Trophoblast cell (in vitro differentiated cells and primary cell): ENCODE measurements at regions not wholly inside any gene's neighbourhood (a gene's known extent, or its start where the extent isn't known, plus 50 kb on each side); places are given as distances from the start of the nearest gene placed in this dataset.

Experiments used
- DNase-seq, 2 donors: peaks; one replicate each; pipeline ENCODE4 v3.0.0-alpha.2; 2016
- H2AFZ ChIP-seq: 2 replicates; pipeline ENCODE4 v1.6.1; 2013; ENCODE audit warnings: low read length, moderate library complexity, mild to moderate bottlenecking; ENCODE audit not compliant: insufficient read depth, poor library complexity
- H2AK5ac ChIP-seq: 2 replicates; pipeline ENCODE4 v1.6.1; 2013; ENCODE audit warnings: mild to moderate bottlenecking, low read length
- H2BK120ac ChIP-seq: 2 replicates; pipeline ENCODE4 v1.6.1; 2013; ENCODE audit warnings: low read length, mild to moderate bottlenecking, moderate library complexity; ENCODE audit not compliant: insufficient read depth, poor library complexity
- H2BK12ac ChIP-seq: 2 replicates; pipeline ENCODE4 v1.6.1; 2013; ENCODE audit warnings: mild to moderate bottlenecking, low read length, moderate library complexity
- H2BK5ac ChIP-seq: 2 replicates; pipeline ENCODE4 v1.6.1; 2013; ENCODE audit warnings: low read length, low read depth, moderate library complexity, mild to moderate bottlenecking; ENCODE audit not compliant: poor library complexity
- H3K14ac ChIP-seq: 2 replicates; pipeline ENCODE4 v1.6.1; 2013; ENCODE audit warnings: mild to moderate bottlenecking, low read length
- H3K18ac ChIP-seq: 2 replicates; pipeline ENCODE4 v1.6.1; 2013; ENCODE audit warnings: mild to moderate bottlenecking, low read length
- H3K23ac ChIP-seq: 2 replicates; pipeline ENCODE4 v1.6.1; 2013; ENCODE audit warnings: low read length
- H3K27ac ChIP-seq: 2 replicates; pipeline ENCODE4 v1.5.1; 2013; ENCODE audit warnings: low read depth, mild to moderate bottlenecking, inconsistent platforms, low read length, moderate library complexity
- H3K27me3 ChIP-seq: 2 replicates; pipeline ENCODE4 v1.6.1; 2013; ENCODE audit warnings: inconsistent platforms, mild to moderate bottlenecking, low read length, moderate library complexity; ENCODE audit not compliant: insufficient read depth
- H3K36me3 ChIP-seq, 2 experiments: 1 replicate in 1 of 2; 2 replicates in 1 of 2; pipeline ENCODE4 v1.6.1; 2013; ENCODE audit warnings: low read length in 2 of 2, mild to moderate bottlenecking in 2 of 2, moderate library complexity in 1 of 2; ENCODE audit not compliant: insufficient read depth in 2 of 2, control insufficient read depth in 1 of 2
- H3K4ac ChIP-seq: 2 replicates; pipeline ENCODE4 v1.6.1; 2013; ENCODE audit warnings: low read depth, mild to moderate bottlenecking, low read length, moderate library complexity
- H3K4me1 ChIP-seq, 2 experiments: 1 replicate in 1 of 2; 2 replicates in 1 of 2; pipeline ENCODE4 v1.6.1; 2013; ENCODE audit warnings: low read length in 2 of 2, mild to moderate bottlenecking in 2 of 2, moderate library complexity in 1 of 2; ENCODE audit not compliant: insufficient read depth in 2 of 2, control insufficient read depth in 1 of 2
- H3K4me2 ChIP-seq: 2 replicates; pipeline ENCODE4 v1.6.1; 2013; ENCODE audit warnings: inconsistent platforms, mild to moderate bottlenecking, low read length, moderate library complexity
- H3K4me3 ChIP-seq: 2 replicates; pipeline ENCODE4 v1.5.1; 2013; ENCODE audit warnings: mild to moderate bottlenecking, low read depth, low read length, inconsistent platforms
- H3K79me1 ChIP-seq: one replicate; pipeline ENCODE4 v1.6.1; 2013; ENCODE audit warnings: low read length
- H3K79me2 ChIP-seq: 2 replicates; pipeline ENCODE4 v1.6.1; 2013; ENCODE audit warnings: low read length, mild to moderate bottlenecking; ENCODE audit not compliant: control insufficient read depth, insufficient read depth, poor library complexity
- H3K9ac ChIP-seq: 2 replicates; pipeline ENCODE4 v1.6.1; 2013; ENCODE audit warnings: mild to moderate bottlenecking, low read length
- H3K9me3 ChIP-seq: 2 replicates; pipeline ENCODE4 v1.6.1; 2013; ENCODE audit warnings: low read depth, mild to moderate bottlenecking, control low read depth, inconsistent platforms, low read length; ENCODE audit not compliant: insufficient read depth
- H4K12ac ChIP-seq: 2 replicates; pipeline ENCODE4 v1.6.1; 2013; ENCODE audit warnings: low read depth, mild to moderate bottlenecking, low read length, moderate library complexity
- H4K8ac ChIP-seq: 2 replicates; pipeline ENCODE4 v1.6.1; 2013; ENCODE audit warnings: low read depth, mild to moderate bottlenecking, low read length, moderate library complexity
- H4K91ac ChIP-seq: one replicate; pipeline ENCODE4 v1.6.1; 2013; ENCODE audit warnings: low read depth, mild to moderate bottlenecking, low read length, moderate library complexity
- WGBS: extraction: QIAGEN DNeasy Blood & Tissue Kit; methylation state at CpG from one replicate; pipeline ENCODE4 v1.1.7; 2013; ENCODE audit warnings: missing lambda C conversion rate; ENCODE audit not compliant: insufficient read length, insufficient coverage; ENCODE audit errors: extremely low coverage; 5-methylcytosine and 5-hydroxymethylcytosine counted together

- Histone ChIP-seq H3K23ac (no peak overlapping the region), H3K79me2 (peaks cover 2% of the 10 kb centered on the region), H3K27ac (no peak overlapping the region), H3K14ac (no peak overlapping the region), H3K9me3 (no peaks in the 10 kb centered on the region), H3K4ac (no peak overlapping the region), H4K8ac (no peak overlapping the region), H2BK120ac (no peak overlapping the region), H3K4me3 (no peak overlapping the region), H3K4me2 (no peak overlapping the region), H4K91ac (no peak overlapping the region), H2AFZ (no peak overlapping the region), H3K9ac (no peak overlapping the region), H3K4me1 (no peaks in the 10 kb centered on the region), H3K36me3 (no peaks in the 10 kb centered on the region), H3K79me1 (no peaks in the 10 kb centered on the region), H2BK5ac (no peak overlapping the region), H2BK12ac (no peak overlapping the region), H3K18ac (no peak overlapping the region), H2AK5ac (no peak overlapping the region), H4K12ac (no peak overlapping the region), H3K27me3 (no peaks in the 10 kb centered on the region)
- DNase-seq, result no peak
Observed at GRCh38 chr13:26836626-26837025, 76.0 kb upstream of the GPR12 start.

- Histone ChIP-seq H2BK12ac (no peak overlapping the region), H3K79me2 (peaks cover 2% of the 10 kb centered on the region), H3K4me3 (no peak overlapping the region), H2AK5ac (no peak overlapping the region), H3K18ac (no peak overlapping the region), H3K27ac (no peak overlapping the region), H3K4me1 (no peaks in the 10 kb centered on the region), H2BK5ac (no peak overlapping the region), H3K79me1 (no peaks in the 10 kb centered on the region), H4K8ac (no peak overlapping the region), H3K27me3 (no peaks in the 10 kb centered on the region), H2AFZ (no peak overlapping the region), H3K9me3 (peaks cover under 1% of the 10 kb centered on the region), H3K9ac (no peak overlapping the region), H3K36me3 (no peaks in the 10 kb centered on the region), H4K12ac (no peak overlapping the region), H4K91ac (no peak overlapping the region), H2BK120ac (no peak overlapping the region), H3K4me2 (no peak overlapping the region), H3K4ac (no peak overlapping the region), H3K14ac (no peak overlapping the region), H3K23ac (no peak overlapping the region)
- no peak for DNase-seq
- no CpG with 5 or more reads among the region's 4 CpGs for WGBS
Observed at GRCh38 chr13:26834646-26835045, 74.1 kb upstream of the GPR12 start.

GRCh38 chr13:26831336-26831908 is 70.8 kb upstream of the GPR12 start:
- no peak overlapping the region for H3K23ac ChIP-seq
- no peak overlapping the region for H2BK12ac ChIP-seq
- H3K27me3 ChIP-seq, result no peaks in the 10 kb centered on the region
- H3K4me3 ChIP-seq, result no peak overlapping the region
- WGBS, result no CpG with 5 or more reads among the region's 6 CpGs
- H2BK5ac ChIP-seq, result no peak overlapping the region
- H3K79me1 ChIP-seq, result no peaks in the 10 kb centered on the region
- no peaks in the 10 kb centered on the region for H3K4me1 ChIP-seq
- no peak overlapping the region for H4K12ac ChIP-seq
- H4K91ac ChIP-seq, result no peak overlapping the region
- H3K27ac ChIP-seq, result no peak overlapping the region
- no peak overlapping the region for H2AFZ ChIP-seq
- H2AK5ac ChIP-seq, result no peak overlapping the region
- H2BK120ac ChIP-seq, result no peak overlapping the region
- peaks cover 1% of the 10 kb centered on the region for H3K9me3 ChIP-seq
- no peak overlapping the region for H3K4me2 ChIP-seq
- H4K8ac ChIP-seq, result no peak overlapping the region
- no peak overlapping the region for H3K14ac ChIP-seq
- H3K9ac ChIP-seq, result no peak overlapping the region
- DNase-seq, result no peak
- no peak overlapping the region for H3K4ac ChIP-seq
- no peaks in the 10 kb centered on the region for H3K79me2 ChIP-seq
- no peak overlapping the region for H3K18ac ChIP-seq
- H3K36me3 ChIP-seq, result no peaks in the 10 kb centered on the region

- H3K4ac ChIP-seq, result no peak overlapping the region
- no peak overlapping the region for H2BK12ac ChIP-seq
- no peak overlapping the region for H3K27ac ChIP-seq
- H2BK120ac ChIP-seq, result no peak overlapping the region
- H4K91ac ChIP-seq, result no peak overlapping the region
- no peaks in the 10 kb centered on the region for H3K79me1 ChIP-seq
- H2AK5ac ChIP-seq, result no peak overlapping the region
- no peak overlapping the region for H3K9ac ChIP-seq
- no peaks in the 10 kb centered on the region for H3K27me3 ChIP-seq
- no peak overlapping the region for H2AFZ ChIP-seq
- no peaks in the 10 kb centered on the region for H3K79me2 ChIP-seq
- no peak overlapping the region for H4K8ac ChIP-seq
- no peak overlapping the region for H3K4me2 ChIP-seq
- no peak overlapping the region for H3K23ac ChIP-seq
- DNase-seq, result no peak
- no peak overlapping the region for H3K14ac ChIP-seq
- no peak overlapping the region for H2BK5ac ChIP-seq
- no peaks in the 10 kb centered on the region for H3K4me1 ChIP-seq
- H3K4me3 ChIP-seq, result no peak overlapping the region
- no peaks in the 10 kb centered on the region for H3K36me3 ChIP-seq
- no peak overlapping the region for H4K12ac ChIP-seq
- WGBS, result no CpG with 5 or more reads among the region's 4 CpGs
- H3K18ac ChIP-seq, result no peak overlapping the region
- H3K9me3 ChIP-seq, result peaks cover 1% of the 10 kb centered on the region
Observed at GRCh38 chr13:26829716-26830115, 69.1 kb upstream of the GPR12 start.
